ENCODE measurements at regions not wholly inside any gene's neighbourhood (a gene's known extent, or its start where the extent isn't known, plus 50 kb on each side); places are given as distances from the start of the nearest gene placed in this dataset.

DNA sequence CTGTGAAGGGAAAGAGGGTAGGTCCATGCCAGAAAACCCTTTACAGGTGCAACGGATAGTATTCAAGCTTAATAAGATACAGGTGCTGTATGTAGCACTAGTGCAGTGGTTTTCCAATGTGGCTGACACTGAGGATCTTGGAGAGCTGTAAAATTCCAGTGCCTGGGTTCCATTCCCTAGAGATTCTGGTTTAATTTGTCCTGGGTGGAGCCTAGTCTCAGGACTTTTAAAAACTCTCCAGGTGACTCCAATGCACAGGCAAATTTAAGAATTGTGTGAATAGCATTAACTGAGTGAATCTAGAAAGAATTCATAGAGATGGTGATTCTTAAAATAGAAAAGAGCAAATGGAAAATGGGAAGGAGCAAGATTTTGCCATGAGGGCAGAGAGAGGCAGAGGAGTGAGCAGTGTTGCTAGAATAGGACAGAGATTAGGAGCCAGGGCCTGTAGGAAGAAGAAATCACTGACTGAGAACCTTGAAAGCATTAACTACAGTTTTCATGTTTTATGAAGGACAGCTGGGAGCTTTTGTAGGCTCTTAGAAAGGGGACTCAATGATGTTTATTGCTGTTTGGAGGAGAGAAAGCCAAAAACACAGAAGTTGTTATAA is 261.8 kb downstream of the DLEU7 start:
- Mint-ChIP-seq H3K27me3 (peaks cover 1% of the 10 kb centered on the region), H3K4me1 (ENCODE audit: low read depth) (peaks cover 8% of the 10 kb centered on the region), H3K9me3 (no peaks in the 10 kb centered on the region), H3K27ac (no peak overlapping the region), H3K4me3 (no peak overlapping the region), H3K36me3 (ENCODE audit: low read depth) (no peaks in the 10 kb centered on the region)
- TF ChIP-seq, protein P1, sequence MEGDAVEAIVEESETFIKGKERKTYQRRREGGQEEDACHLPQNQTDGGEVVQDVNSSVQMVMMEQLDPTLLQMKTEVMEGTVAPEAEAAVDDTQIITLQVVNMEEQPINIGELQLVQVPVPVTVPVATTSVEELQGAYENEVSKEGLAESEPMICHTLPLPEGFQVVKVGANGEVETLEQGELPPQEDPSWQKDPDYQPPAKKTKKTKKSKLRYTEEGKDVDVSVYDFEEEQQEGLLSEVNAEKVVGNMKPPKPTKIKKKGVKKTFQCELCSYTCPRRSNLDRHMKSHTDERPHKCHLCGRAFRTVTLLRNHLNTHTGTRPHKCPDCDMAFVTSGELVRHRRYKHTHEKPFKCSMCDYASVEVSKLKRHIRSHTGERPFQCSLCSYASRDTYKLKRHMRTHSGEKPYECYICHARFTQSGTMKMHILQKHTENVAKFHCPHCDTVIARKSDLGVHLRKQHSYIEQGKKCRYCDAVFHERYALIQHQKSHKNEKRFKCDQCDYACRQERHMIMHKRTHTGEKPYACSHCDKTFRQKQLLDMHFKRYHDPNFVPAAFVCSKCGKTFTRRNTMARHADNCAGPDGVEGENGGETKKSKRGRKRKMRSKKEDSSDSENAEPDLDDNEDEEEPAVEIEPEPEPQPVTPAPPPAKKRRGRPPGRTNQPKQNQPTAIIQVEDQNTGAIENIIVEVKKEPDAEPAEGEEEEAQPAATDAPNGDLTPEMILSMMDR (IDR thresholded peaks at IDR 0.05), result no peak
- intact Hi-C loops (cut with micrococcal nuclease), result no loop called here
- POLR2A ChIA-PET, result no interaction called here
- CTCF ChIA-PET, result interaction anchor here (0.7 kb wide), 1 partner anchor 584 kb away, joined by 3 read pairs; the partner anchor contains the start of gene TRIM13
- ATAC-seq, result no peak
- no peak for DNase-seq

DNA sequence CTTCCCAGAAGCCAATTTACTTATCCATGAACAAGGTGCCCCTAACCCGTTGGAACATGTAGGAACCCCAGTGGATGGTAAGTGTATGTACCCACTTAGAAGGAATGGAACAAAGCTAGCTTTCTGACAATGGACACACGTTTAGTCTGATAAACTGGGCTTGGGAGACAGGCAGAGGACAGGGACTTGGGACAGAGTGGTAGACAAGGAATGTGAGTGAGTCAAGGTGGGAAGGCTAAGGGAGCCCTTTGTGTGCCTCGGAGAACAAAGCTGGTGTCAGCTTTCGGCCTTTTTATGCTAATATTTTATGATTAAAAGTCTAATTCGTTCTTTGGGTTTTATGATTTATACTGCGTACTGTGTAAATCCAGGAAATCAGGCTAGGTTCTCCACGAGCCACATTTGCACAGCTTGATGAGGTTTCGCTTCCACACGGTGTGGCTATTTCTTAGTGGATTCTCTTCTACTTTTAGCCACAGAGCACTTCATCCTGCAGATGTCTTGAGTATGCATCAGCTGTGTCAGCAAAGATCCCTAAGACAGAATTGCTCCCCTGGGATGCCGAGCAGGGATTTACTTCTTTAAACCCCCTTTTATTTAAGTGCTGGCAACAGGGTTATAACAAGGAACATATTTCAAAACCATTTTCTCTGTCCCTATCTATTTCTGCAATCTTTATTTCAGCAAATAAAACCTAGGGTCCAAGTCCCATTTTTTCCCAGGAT is 258.5 kb downstream of the DLEU7 start:
- Mint-ChIP-seq H3K4me1 (ENCODE audit: low read depth) (peaks cover 19% of the 10 kb centered on the region), H3K36me3 (ENCODE audit: low read depth) (no peaks in the 10 kb centered on the region)

DNA sequence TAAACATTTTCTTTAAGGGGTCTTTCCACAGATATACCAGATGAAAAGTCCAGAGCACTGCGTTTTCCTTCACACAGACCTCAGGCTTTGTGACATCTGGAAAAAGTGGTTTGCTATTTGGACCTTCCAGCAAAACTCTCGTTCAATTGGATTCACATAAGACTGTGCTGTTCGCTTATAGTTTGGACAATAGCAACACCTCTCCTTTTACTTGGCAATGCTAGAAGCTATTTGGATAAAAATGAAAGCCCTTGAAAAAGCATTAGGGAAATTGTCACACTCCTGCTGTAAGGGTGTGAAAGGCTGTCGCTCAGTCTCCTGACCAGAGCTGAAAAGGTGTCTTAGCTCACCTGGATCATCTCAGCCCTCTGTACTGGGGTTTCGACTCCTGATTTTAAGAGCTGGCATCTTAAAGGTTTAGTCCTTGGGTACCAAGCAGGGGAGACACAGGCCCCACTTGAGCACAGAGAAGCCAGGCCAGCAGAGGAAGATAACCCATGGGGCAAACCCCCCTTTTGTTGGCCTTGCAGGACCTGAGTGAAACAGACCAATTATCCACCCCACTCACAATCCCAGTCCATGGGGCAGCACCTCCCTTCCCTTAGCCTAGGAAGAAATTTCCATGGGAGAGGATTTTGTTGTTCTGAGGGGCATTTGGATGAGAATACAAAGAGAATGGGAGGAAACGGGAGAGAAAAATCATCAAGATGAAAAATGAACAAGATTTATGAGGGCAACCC is 257.6 kb downstream of the DLEU7 start:
- TF ChIP-seq, protein P1 (IDR thresholded peaks at IDR 0.05), result no peak
- CTCF ChIA-PET, result no interaction called here
- ATAC-seq (no peak), DNase-seq (no peak)
- Mint-ChIP-seq H3K4me1 (ENCODE audit: low read depth) (peaks cover 16% of the 10 kb centered on the region), H3K36me3 (ENCODE audit: low read depth) (no peaks in the 10 kb centered on the region), H3K27ac (no peak overlapping the region), H3K27me3 (no peaks in the 10 kb centered on the region), H3K4me3 (no peak overlapping the region), H3K9me3 (no peaks in the 10 kb centered on the region)
- intact Hi-C loops (cut with micrococcal nuclease), result no loop called here
- POLR2A ChIA-PET, result interaction anchor here (0.8 kb wide), 1 partner anchor 201 kb away, joined by 3 read pairs; no protein-coding TSS in a partner anchor

More for the DNA sequence above, 258.5 kb downstream of the DLEU7 start:
- no peaks in the 10 kb centered on the region for H3K27me3 Mint-ChIP-seq
- CTCF ChIA-PET, result no interaction called here
- TF ChIP-seq, protein P1 (IDR thresholded peaks at IDR 0.05), result no peak
- ATAC-seq (no peak), DNase-seq (no peak)
- POLR2A ChIA-PET, result interaction anchor here (0.8 kb wide), 1 partner anchor 201 kb away, joined by 3 read pairs; no protein-coding TSS in a partner anchor
- H3K4me3 Mint-ChIP-seq, result no peak overlapping the region
- no peak overlapping the region for H3K27ac Mint-ChIP-seq
- H3K9me3 Mint-ChIP-seq, result no peaks in the 10 kb centered on the region
- intact Hi-C loops (cut with micrococcal nuclease), result no loop called here

DNA sequence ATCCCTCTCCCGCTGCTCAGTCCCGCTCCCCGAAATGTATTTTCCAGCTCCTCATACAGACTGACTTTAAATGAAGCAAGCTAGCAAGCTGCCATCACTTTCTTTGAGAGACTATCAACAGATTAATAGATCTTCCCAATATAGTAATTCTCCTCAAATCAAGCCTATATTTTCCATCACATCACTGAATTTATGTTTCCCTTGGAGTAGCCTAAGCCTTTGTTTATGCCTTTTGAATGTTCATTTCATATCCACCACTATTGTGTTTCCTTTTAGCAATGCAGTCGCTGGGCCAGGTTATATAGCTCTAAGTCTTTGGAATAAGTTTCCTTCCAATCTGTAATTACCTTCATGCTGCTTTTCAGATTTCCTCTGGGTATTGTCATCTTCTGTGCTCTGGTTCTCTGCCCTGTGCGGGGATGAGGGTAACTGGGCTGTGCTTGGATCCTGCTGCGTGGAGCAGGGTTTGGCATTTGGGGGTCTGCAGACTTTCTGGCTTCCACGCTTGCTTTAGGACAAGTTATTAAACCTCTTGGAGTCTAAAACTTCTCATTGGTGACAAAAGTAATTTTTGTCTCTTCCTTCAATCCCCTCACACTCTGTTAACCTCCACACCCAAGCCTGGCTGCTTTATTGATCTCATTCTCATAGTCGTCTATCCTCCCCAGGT is 256.9 kb downstream of the DLEU7 start:
- Mint-ChIP-seq H3K4me1 (ENCODE audit: low read depth) (peaks cover 13% of the 10 kb centered on the region), H3K36me3 (ENCODE audit: low read depth) (no peaks in the 10 kb centered on the region), H3K9me3 (no peaks in the 10 kb centered on the region), H3K4me3 (no peak overlapping the region), H3K27me3 (no peaks in the 10 kb centered on the region), H3K27ac (no peak overlapping the region)
- ATAC-seq (no peak), DNase-seq (no peak)
- ChIA-PET CTCF (no interaction called here), POLR2A (interaction anchor here (0.7 kb wide), 1 partner anchor 178 kb away, joined by 3 read pairs; no protein-coding TSS in a partner anchor)
- TF ChIP-seq, protein P1 (IDR thresholded peaks at IDR 0.05), result no peak
- intact Hi-C loops (cut with micrococcal nuclease), result no loop called here
